HG02798 (cell line): ENCODE measurements at regions not wholly inside any gene's neighbourhood (a gene's known extent, or its start where the extent isn't known, plus 50 kb on each side); places are given as distances from the start of the nearest gene placed in this dataset.

Source experiments
- ATAC-seq: cut with Tn5 transposase; IDR thresholded peaks from one replicate; pipeline ENCODE4 v1.9.1; 2021; ENCODE audit warnings: mild to moderate bottlenecking; ENCODE audit not compliant: unreplicated experiment, poor library complexity

DNA sequence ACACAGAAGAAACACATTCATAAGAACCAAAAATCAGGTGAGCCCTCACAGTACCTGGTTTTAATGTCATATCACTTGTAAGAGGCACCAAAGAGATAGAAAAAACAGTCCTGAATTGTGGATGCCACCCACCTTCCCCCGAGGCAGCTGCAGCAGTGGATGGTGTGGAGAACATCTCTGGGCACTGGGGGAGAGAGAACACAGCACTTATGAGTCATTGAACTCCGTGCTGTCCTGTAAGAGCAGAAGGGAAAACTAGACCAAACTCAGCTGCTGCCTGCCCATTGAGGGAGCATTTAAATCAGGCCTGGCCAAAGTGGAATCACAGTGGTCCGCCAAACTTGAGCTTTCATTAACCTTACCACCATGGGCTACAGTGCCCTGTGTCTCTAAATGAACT is 296.2 kb downstream of the SPATA31D1 start:
- ATAC-seq = no peak

DNA sequence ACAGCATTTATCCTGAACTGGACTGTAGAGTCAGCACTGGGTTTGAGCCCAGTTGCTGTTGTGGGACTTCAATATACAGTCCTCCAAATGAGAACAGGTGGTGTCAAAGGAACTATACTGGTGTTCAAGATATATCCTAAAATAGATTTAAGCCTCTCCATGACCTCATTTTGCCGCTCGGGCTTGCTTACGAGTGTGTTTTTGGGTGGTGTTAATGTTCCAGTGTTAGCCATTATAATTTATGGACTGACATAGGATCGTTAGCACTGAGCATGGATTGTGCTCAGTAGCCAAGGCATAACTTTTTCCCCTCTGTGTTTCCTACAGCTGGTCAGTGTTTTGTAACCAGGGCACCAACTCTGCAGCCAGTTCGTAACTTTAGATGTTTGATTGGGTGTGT is 306.6 kb downstream of the SPATA31D1 start:
- ATAC-seq = no peak

DNA sequence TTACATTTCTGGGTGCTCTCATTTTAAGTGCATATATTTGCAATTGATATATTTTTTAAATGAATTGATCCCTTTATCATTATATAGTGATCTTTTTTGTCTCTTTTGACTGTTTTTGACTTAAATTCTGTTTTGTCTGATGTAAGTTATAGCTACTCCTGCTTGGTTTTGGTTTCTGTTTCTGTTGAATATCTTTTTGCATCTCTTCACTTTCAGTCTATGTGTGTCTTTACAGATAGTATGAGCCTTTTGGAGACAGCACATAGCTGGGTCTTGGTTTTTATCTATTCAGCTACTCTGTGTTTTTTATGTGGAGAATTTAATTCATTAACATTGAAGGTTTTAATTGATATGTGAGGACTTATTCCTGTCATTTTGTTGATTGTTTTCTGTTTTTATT is 311.3 kb downstream of the SPATA31D1 start:
- ATAC-seq = no peak

DNA sequence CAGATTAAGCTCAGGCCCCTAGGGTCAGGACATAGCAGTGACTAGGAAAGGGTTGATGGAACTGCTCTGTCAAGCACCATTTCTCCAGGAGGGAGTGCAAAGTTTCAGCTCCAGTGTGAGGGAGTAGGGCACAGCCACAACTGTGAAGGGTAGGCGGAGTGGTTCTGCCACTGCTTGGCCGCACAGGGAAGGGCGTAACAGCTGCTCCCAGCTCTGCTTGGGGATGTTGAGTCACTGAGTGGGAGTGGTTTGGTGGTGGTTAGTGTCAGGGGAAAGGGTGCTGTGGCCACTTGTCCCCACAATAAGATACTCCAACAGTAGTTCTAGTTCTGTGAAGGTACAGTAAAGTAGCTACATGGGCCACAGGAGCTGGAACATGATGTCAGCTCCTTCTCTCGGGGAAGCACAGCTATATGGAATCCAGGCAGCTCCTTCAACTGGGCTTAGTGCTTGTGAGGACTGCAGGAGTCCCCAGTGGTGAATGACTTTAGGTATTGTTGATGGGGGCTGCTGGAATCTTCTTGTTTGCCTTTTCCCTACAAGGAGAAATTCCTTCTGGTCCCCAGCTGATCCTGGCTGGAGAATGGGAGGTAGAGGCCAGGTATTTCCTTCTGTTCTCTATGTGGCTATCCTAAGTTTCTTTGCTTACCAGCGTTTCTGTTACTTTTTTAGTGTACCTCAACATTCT is 314.5 kb downstream of the SPATA31D1 start:
- ATAC-seq = no peak

DNA sequence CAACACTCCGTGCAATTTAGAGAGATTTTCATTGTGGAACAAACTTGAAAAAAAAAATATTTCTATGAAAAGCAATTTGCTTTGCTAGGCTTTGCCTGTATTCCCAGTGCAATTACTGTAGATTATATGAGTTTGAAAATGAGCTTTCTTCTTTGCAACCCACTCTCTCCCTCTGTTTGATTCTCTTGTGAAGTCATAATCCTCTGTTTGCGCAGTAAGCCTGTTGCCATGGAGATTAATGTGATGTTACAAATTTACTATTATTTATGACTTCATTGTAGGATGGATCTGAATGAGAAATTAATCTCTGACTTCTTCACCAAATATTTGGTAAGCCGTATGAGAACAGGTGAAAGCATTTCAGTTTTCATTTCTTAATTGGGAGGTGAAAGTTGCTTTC is 320.3 kb downstream of the SPATA31D1 start:
- no peak for ATAC-seq

DNA sequence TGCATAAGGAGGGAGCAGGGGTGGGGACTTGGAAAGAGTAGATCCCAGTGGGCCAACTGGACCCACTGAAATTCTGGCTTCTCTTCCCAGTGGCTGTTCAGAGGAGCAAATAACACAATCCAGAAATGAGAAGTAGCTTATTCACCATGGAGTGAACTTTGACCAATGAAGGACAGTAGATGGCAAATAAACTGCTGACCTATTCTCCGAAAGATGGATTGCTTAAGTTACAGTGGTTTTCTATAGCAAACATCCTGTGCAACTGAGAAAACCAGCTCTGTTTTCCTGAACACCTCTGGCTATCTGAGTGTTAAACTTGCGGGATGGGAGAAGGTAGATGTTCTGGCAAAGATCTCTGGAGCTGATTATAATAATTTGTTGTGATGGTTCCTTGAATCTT is 325.1 kb downstream of the SPATA31D1 start:
- no peak for ATAC-seq

DNA sequence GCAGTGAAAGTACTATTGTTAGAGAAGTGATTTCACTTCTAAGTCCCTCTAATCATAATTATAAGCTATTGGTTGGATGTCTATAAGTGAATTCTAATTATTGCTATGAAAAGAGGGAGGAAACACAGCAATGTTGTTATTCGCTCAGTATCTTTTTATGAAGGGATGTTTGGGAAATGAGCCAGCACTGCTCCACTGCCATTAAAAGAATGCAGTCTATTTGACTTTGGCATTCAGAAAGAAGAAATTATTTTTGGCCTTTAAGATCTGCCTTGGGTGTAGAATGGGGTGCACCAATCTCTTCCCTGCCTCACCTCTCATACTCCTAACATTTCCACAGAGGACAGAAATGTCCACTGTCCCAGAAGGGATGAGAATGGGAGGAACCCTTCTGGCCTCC is 332.0 kb downstream of the SPATA31D1 start:
- ATAC-seq = no peak

DNA sequence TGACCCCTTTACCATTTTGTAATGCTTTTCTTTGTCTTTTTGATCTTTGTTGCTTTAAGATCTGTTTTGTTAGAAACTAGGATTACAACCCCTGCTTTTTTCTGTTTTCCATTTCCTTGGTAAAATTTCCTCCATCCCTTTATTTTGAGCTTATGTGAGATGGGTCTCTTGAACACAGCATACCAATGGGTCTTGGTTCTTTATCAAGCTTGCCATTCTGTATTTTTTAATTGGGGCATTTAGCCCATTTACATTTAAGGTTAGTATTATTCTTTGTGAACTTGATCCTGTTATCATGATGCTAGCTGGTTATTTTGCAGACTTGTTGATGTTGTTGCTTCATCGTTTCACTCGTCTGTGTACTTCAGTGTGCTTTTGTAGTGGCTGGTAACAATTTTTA is 337.3 kb downstream of the SPATA31D1 start:
- no peak for ATAC-seq

DNA sequence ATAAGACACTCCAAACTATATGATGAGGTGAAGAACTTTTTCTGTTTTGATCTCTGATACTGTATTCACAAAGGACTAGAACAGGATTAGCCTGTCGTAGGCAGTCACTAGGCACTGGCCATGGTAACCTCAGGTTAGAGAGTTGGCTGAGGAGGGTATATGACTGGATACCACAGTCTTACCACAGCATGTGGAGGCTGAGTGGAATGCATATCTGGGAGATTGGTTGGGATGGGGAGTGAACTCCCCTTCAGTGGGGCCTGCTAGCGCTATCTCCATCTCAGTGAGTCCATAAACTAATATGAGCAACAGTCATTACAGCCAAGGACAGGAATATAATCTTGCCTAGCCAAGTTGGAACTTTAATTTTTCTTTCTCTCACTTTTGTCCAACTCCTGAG is 339.1 kb downstream of the SPATA31D1 start:
- ATAC-seq = no peak

DNA sequence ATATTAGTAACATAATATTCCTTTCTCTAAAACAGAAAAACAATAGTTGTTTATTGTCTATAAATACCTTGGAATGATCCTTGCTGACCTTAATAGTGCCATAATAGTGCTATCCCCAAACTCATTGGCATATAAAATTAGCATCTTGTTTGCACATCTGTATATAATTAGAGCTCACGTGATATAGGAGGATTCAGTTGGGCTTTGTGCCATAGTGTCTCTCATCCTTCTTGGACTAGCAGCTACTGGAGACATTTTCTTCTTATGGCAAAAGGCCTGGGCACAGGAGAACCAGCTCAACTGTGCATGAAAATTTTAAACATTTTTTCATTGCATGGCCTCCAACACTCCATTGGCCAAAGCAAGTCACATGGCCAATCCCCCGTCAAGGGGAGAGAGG is 342.5 kb downstream of the SPATA31D1 start:
- no peak for ATAC-seq

DNA sequence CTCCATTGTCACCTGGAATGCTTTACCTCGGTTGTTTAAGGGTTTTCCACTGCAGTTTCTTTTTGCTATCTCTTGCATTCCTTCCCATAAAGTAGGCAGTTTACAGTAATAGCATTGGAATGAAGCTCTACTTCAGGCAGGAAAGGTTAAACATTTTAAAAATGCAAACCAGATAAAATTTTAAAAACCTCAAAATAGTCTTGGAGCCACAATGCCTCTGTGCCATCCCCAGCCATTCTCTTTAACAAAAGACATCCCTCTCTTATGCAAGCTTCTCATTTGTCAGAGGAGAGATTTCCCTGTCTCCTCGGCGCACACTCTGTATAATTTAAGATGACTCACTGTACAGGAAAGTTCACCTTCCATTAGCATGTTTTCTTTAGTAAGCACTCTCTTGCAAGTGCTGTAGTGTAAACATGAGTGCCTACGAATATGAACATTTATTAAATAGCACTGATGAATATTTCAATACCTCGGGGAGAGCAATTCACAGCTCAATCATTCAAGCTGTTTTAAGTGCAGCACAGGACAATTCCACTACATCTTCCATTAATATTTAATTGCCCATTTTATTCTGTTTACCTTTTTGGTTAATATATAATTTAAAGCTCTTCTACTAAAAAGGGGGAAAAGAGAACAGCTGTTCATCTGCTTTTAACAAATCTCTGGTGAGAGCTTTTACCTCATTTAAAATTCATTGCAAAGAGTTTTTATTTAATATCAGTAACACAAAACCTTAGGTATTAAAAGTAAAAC is 343.6 kb downstream of the SPATA31D1 start:
- no peak for ATAC-seq

DNA sequence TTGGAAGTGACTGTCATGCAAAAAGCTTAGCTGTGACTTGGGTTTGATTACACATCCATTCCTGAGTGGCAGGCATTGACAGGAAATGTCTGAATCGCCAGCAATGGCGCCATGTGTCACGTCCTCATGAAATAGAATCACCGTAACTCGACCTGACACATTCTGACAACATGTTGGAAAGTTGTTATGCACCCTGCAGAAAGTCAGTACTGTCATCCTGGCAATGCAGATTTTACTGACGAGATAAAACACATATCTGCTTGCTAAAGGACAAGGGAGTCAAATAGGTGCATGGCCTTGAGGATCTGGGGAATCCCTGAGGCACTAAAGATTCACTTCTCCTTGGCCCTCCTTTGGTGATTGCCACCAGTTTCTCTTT is 344.2 kb downstream of the SPATA31D1 start:
- no peak for ATAC-seq

DNA sequence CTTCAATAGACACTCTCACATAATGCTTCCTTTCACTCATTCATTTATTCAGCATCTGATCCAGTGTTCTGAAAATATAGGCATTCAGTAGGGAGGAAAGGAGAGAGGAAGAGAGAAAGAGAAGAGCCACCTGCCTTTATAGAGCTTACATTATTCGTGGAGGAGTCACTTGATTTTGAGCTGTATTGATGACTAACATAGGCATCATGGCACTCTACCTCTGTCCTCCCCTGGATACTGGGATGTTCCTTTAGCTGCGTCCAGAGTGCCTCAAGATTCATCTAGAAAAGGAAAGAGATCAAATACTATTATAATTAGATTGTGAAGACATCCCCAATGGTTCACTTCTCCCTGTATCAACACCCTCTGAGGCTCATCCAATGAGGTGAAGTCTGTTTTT is 345.1 kb downstream of the SPATA31D1 start:
- no peak for ATAC-seq

DNA sequence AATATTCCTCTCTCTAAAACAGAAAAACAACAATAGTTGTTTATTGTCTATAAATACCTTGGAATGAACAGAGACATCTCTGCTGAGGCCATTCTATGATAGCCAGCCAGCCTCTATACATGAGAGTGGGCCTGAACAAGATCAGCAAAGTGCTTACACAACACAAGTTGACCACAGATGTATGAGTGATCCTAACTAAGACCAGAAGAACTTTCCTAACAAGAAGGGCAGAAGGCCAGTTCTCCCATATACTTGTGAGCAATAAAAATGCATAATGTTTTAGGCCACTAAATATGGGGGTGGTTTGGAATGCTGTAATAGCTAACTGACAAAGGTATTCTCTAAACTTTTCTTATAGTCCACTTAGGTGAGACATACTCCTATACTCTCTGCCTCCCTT is 345.7 kb downstream of the SPATA31D1 start:
- ATAC-seq = no peak

DNA sequence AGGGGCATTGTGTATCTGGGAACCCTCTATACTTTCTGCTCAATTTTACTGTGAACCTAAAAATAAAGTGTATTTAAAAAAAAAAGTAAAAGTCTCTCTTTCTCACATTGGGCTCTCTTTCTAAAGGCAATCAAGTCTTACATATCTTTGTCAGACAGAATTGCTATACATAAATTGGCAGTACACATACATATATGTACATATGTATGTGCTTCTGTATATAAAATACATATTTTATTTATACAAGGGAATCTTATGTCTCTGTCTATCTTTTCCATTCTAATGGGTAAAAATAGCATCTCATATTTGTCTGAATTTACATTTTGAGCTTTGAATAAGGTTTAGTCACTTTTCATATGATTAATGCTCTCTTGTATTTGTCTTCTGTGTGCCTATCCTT is 348.8 kb downstream of the SPATA31D1 start:
- no peak for ATAC-seq

DNA sequence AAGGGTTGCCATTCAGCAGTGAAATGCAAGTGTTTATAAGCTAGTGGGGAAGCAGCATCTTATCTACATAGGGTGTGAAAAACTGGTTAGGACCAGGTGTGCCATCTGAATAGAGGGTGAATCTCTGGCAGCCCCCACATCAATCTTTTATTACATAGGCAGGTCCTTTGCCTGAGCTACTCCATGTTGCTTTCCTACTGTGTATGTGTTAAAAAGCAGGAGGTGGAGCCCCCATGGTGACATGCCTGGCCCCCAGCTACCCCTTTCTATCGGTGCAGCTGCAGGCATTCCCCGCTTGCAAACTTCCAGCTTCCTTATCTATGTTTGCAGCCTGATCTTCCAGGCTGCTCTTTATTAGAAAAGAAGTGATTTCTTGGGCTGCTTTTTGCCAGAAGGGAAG is 353.5 kb downstream of the SPATA31D1 start:
- ATAC-seq = no peak

DNA sequence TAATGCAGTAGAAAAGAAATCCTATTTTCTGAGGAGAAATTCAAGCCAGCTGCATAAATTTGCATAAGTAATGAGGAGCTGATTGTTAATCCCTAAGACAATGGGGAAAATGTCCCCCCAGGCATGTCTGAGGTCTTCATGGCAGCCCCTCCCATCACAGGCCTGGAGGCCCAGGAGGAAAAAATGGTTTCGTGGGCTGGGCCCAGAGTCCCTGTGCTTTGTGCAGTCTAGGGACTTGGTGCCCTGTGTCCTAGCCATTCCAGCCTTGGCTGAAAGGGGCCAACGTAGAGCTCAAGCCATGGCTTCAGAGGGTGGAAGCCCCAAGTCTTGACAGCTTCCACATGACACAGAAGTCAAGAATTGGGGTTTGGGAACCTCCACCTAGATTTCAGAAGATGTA is 357.5 kb downstream of the SPATA31D1 start:
- no peak for ATAC-seq

DNA sequence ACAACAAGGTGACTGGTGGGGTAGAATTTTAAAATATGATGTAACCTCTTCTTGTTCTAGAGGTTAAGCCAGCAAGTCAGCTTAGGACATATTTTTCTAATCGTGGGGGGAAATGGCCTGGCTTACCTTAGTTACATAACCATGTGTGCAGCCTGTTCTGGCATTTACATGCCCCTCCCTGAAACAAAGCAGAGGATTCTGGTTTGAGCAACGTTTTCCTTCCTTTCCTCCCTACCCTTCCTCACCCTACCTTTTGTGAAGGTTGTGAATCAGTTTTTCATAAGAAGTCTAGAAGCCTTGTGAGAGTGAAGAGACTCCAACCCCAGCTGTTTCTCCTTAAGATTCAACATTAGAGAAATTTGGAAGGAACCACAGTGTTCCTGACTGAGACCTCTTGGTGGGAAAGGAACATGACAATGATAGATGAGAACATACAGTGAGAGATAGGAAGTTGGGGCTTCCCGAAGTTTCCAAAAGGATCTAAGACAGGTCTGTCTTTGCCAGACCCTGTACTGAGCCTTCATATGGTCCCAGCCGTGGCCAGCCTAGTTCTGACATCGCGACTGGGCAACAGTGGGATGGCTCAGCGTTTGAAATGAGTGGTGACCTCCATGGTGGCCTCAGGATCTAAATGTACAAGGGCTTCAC is 365.2 kb downstream of the SPATA31D1 start:
- no peak for ATAC-seq

DNA sequence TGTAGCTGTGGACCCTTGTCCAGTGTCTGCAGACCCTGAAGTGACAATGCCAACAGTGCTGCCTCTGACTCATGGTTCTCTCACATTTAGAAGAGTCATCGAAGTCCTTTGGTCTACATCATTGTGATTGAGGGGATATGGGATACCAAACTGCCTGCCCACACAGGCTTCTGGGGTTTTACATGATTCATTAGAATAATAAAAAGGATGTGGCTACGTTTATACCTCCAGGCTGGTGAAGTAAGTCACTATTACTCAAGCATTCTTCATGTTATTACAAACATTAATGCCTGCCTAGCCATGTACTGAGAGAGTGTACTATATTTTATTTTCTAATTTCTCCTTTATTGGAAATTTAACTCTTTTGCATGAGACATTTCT is 365.7 kb downstream of the SPATA31D1 start:
- no peak for ATAC-seq

DNA sequence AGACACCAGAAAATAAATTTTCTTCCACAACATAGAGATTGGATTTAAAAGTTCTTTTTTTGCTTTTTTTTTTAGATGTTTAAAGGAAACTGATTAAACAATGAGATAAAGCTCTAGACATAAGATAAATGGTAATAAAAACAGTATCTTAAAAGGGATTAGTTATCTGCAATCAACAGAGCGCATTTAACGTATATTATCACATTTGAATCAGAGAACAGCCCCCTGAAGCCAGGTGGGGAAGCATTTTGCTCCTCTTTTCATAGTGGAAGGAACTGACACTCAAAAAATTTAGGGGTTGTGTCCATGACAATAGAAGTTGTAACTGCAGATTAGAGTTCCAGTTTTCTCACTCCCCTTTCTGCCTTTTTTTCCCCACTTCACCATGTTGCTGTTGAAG is 367.6 kb downstream of the SPATA31D1 start:
- ATAC-seq = no peak

DNA sequence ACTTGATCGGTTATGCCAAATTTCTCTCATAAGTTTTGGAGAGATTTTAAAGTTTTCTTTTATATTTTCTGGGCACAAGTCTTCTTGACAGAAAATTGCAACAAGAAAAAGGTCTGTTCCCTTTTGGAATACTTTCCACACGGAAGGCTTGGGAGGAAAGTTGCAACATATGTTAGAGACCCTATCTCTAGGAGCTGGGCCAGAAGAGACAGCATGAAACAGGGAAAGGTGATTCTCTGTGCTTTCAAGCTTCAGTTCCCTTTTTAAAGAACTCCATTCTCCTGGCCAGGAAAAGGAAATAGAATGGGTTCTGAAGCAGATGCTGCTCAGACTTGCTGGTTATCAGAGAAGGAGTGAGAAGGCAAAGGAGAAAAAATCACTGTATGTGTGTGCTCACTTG is 368.3 kb downstream of the SPATA31D1 start:
- ATAC-seq = no peak

DNA sequence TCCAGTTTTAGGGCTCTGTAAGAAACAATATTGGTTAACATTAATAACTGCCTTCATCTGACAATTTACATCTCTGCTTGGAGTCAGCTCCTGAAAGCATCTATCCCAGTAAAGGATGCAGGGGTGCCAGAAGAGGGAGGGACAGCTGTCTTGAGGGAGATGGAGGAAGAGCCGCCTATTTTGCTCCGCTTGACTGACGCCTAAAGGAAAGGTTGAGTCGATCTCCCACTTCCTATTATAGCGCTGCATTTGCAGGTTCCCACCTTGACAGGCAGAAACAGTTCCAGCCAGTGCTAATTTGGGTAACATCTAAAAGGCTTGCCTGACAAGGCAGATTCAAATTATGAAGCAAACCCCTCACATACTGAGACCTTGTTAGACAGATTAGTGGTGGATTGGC is 374.6 kb downstream of the SPATA31D1 start:
- no peak for ATAC-seq
